ENCODE measurements at regions not wholly inside any gene's neighbourhood (a gene's known extent, or its start where the extent isn't known, plus 50 kb on each side); places are given as distances from the start of the nearest gene placed in this dataset.

DNA sequence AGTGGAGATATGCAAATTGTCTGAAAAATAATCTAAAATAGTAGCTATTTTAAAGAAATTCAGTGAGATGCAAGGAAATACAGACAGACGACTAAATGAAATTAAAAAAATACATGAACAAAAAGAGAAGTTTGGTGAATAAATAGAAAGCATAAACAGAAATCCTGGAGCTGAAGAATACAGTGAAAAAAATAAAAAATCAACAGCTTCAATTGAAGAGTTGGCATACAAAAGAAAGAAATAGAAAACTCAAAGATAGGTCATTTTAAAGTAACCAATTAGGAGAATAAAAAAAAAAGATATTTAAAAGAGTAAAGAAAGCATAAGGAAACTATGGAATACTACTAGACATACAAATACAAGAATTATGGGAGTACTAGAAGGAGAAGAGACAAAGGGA is 2191.5 kb upstream of the PCDH20 start:
- TF ChIP-seq, protein P1, sequence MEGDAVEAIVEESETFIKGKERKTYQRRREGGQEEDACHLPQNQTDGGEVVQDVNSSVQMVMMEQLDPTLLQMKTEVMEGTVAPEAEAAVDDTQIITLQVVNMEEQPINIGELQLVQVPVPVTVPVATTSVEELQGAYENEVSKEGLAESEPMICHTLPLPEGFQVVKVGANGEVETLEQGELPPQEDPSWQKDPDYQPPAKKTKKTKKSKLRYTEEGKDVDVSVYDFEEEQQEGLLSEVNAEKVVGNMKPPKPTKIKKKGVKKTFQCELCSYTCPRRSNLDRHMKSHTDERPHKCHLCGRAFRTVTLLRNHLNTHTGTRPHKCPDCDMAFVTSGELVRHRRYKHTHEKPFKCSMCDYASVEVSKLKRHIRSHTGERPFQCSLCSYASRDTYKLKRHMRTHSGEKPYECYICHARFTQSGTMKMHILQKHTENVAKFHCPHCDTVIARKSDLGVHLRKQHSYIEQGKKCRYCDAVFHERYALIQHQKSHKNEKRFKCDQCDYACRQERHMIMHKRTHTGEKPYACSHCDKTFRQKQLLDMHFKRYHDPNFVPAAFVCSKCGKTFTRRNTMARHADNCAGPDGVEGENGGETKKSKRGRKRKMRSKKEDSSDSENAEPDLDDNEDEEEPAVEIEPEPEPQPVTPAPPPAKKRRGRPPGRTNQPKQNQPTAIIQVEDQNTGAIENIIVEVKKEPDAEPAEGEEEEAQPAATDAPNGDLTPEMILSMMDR (IDR thresholded peaks at IDR 0.05; ENCODE audit: insufficient read depth, missing control alignments) = no peak
- DNase-seq (ENCODE audit: insufficient read length, low spot score) (no peak), FAIRE-seq (no peak)

DNA sequence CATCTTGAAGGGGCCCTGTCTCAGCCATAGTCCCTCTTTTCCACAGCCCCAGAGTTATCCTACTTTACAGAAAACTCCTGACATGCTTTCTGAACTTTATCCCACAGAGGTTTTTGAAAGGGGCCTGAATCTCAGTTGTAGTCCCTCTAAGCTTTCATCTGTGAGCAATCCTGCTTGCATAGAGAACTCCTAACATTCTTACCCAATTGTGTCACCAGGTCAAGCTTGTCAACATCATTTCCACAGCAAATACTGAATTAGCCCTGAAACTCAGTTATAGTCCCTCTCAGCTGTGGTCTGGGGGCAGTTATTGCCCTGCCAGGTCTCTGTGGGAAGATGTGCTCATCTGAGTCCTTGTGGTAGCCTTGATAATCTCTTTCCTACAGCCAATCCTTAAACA is 2190.3 kb upstream of the PCDH20 start:
- DNase-seq (ENCODE audit: insufficient read length, low spot score) (no peak), FAIRE-seq (no peak)
- TF ChIP-seq, protein P1 (IDR thresholded peaks at IDR 0.05; ENCODE audit: insufficient read depth, missing control alignments) = no peak

DNA sequence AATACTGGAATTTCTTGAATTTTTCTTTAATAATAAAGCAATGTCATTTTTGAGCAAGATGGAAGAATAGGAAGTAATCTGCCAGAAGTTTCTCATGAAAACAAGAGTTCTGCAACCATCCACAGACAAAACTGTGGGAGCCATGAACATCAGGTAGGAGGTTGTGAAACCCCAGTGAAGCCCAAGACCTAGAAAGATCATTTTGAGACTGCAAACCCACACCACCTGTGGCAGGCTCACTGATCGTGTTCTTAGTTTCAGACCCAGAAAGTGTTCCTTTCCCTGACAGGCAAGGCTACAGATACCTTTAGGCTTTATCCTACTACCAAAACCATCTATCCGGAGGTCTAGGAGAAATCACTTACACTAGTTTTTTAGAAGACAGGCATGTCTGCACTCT is 2189.8 kb upstream of the PCDH20 start:
- no peak for FAIRE-seq
- no peak for DNase-seq (ENCODE audit: insufficient read length, low spot score)
- TF ChIP-seq, protein P1 (IDR thresholded peaks at IDR 0.05; ENCODE audit: insufficient read depth, missing control alignments) = no peak

DNA sequence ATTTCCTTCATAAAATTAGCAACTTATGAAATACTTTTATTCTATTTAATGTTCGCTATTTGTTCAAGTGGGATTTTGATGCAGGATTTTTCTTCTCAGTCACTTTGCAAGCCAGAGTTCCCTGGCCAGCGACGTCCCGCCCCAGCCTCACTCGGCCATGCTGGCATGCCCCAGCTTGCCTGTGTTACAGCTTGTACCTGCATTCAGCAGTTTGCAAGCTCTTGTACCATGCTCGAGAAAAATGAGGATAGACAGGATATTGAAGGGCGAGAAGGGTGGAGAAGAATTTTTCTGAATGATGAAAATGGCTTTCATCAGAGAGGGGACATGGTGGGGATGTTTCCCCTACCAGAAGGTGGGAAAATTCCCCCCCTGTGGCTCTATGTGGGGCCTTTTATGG is 2180.2 kb upstream of the PCDH20 start:
- TF ChIP-seq, protein P1 (IDR thresholded peaks at IDR 0.05; ENCODE audit: insufficient read depth, missing control alignments) = no peak
- FAIRE-seq = no peak
- no peak for DNase-seq (ENCODE audit: insufficient read length, low spot score)

DNA sequence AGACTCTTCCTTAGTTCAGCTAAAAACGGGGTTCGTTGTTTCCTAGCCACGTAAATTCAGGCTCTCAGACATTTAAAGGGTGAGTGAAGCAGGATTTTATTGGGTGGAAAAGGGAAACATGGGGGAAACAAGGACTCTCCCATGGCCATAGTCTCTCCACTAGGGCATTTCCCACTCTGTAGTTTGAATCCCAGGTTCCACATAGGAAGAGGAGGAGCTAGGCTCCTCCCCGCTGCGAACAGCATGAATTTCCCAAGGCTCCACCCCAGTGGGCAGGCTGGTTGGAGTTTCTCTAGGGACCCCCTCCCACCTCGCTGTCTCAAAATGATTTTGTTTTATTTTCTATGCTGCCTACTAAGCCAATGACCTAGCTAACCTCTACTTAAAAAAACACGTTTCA is 2170.8 kb upstream of the PCDH20 start:
- TF ChIP-seq, protein P1 (IDR thresholded peaks at IDR 0.05; ENCODE audit: insufficient read depth, missing control alignments) = no peak
- FAIRE-seq = no peak
- DNase-seq (ENCODE audit: insufficient read length, low spot score) = no peak

DNA sequence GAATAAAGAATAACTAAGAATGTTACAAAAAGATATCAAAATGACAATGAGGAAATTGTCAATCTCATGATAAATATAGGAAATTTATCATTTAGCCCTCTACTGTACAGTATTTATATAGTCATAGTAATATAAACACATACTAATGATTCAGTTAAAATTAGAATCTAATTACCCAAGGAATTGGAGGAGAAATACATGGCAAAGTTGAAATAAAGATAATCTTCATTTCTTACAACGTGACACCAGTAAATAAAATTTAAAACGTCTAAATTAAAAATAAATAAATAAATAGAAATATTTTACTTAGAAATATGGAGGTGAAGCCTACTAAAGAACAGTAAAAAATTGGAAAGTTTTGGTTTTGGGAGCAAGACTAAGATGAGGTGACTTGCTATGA is 2163.1 kb upstream of the PCDH20 start:
- FAIRE-seq (no peak), DNase-seq (ENCODE audit: insufficient read length, low spot score) (no peak)
- TF ChIP-seq, protein P1 (IDR thresholded peaks at IDR 0.05; ENCODE audit: insufficient read depth, missing control alignments) = no peak

DNA sequence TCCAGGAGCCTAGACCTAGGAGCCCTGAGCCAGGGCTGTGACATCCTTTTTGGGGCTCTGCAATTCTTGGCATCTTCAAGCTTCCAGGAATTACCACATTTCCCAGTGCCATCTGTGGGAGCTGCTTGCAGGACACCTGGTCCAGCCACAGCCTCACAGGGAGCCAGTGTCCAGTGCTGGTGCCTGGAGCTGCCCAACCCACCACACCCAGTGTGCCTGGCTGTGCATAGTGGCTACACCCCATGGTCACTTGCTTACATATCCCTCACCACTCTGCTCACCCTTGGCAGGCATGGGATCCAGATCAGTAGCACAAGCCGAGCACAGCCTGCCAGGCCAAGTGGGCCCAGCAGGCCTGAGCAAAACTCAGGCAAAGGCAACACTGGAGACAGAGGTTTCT is 2151.4 kb upstream of the PCDH20 start:
- FAIRE-seq = no peak
- TF ChIP-seq, protein P1 (IDR thresholded peaks at IDR 0.05; ENCODE audit: insufficient read depth, missing control alignments) = no peak
- DNase-seq (ENCODE audit: insufficient read length, low spot score) = no peak
